PC-9 (cell line): ENCODE measurements at regions not wholly inside any gene's neighbourhood (a gene's known extent, or its start where the extent isn't known, plus 50 kb on each side); places are given as distances from the start of the nearest gene placed in this dataset.

ENCODE experiments used
- BruUV-seq: library from RNA; stranded (reverse); fragments of 400-500 nt; replicated peaks from 2 replicates; lab custom pipeline; 2021; lab: Mats Ljungman, UMichigan
- CTCF ChIA-PET: fragments of 300-600 bp; sonication (Branson Sonifier 250); formaldehyde crosslinking; loops from one replicate; lab custom pipeline; 2022; ENCODE audit warnings: antibody characterized with exemption; lab: Charles Lee
- POLR2A ChIA-PET: fragments of 300-600 bp; sonication (Branson Sonifier 250); formaldehyde crosslinking; loops from one replicate; lab custom pipeline; 2022; ENCODE audit warnings: antibody characterized with exemption; ENCODE audit not compliant: unreplicated experiment; lab: Charles Lee
- DNase-seq, 2 experiments: peaks; one replicate each; pipeline versions ENCODE4 v3.0.0 to v3.0.0-alpha.2; 2015 to 2022; ENCODE audit warnings: mixed read lengths in 1 of 2
- H2AFZ ChIP-seq: fragments of 200-600 bp; sonication (generic); 2 replicates; pipeline ENCODE4 v1.8.1; 2017; ENCODE audit warnings: antibody characterized with exemption
- H3F3A ChIP-seq: fragments of 200-600 bp; sonication (generic); 2 replicates; pipeline ENCODE4 v1.8.1; 2017; ENCODE audit warnings: antibody characterized with exemption, mild to moderate bottlenecking, low read depth; ENCODE audit not compliant: insufficient read depth
- H3K27ac ChIP-seq: fragments of 200-600 bp; sonication (generic); 2 replicates; pipeline ENCODE4 v1.6.1; 2016; ENCODE audit warnings: mixed run types
- H3K27me3 ChIP-seq: fragments of 200-600 bp; sonication (generic); 2 replicates; pipeline ENCODE4 v1.6.1; 2016; ENCODE audit warnings: low read depth, mixed run types; ENCODE audit not compliant: insufficient read depth
- H3K36me3 ChIP-seq: fragments of 200-600 bp; sonication (generic); 2 replicates; pipeline ENCODE4 v1.6.1; 2016; ENCODE audit warnings: low read depth, mixed run types
- H3K4me1 ChIP-seq: fragments of 200-600 bp; sonication (generic); replicated peaks from 2 replicates; pipeline ENCODE4 v1.6.1; 2016; ENCODE audit warnings: mixed run types; ENCODE audit not compliant: insufficient read depth
- H3K4me2 ChIP-seq: fragments of 200-600 bp; sonication (generic); 2 replicates; pipeline ENCODE4 v1.6.1; 2017; ENCODE audit warnings: mixed run types
- H3K4me3 ChIP-seq: fragments of 200-600 bp; sonication (generic); 2 replicates; pipeline ENCODE4 v1.6.1; 2016; ENCODE audit warnings: mixed run types
- H3K79me2 ChIP-seq: fragments of 200-600 bp; sonication (generic); 2 replicates; pipeline ENCODE4 v1.6.1; 2017; ENCODE audit warnings: low read depth, mixed run types
- H3K9me2 ChIP-seq: fragments of 200-600 bp; sonication (generic); 2 replicates; pipeline ENCODE4 v1.8.1; 2017; ENCODE audit warnings: mild to moderate bottlenecking; ENCODE audit not compliant: insufficient read depth
- H3K9me3 ChIP-seq: fragments of 200-600 bp; sonication (generic); 2 replicates; pipeline ENCODE4 v1.8.1; 2016; ENCODE audit warnings: low read depth; ENCODE audit not compliant: insufficient read depth
- H4K20me1 ChIP-seq: fragments of 200-600 bp; sonication (generic); 2 replicates; pipeline ENCODE4 v1.8.1; 2017; ENCODE audit not compliant: insufficient read depth
- EZH2 ChIP-seq: fragments of 200-600 bp; sonication (generic); IDR thresholded peaks from 2 replicates; pipeline ENCODE4 v1.8.0; 2017; ENCODE audit warnings: antibody characterized with exemption, low read depth
- intact Hi-C: fragments of 100-400 bp; cut with micrococcal nuclease; formaldehyde crosslinking; loops from one replicate; pipeline ENCODE4 v1.10.0; 2022; ENCODE audit not compliant: unreplicated experiment
- TF ChIP-seq, protein P1 (sequence below): fragments of 200-600 bp; sonication (generic); conservative IDR thresholded peaks from 2 replicates; pipeline ENCODE4 v1.6.1; 2017; ENCODE audit warnings: mixed run types, antibody characterized with exemption, mild to moderate bottlenecking, moderate library complexity

DNA sequence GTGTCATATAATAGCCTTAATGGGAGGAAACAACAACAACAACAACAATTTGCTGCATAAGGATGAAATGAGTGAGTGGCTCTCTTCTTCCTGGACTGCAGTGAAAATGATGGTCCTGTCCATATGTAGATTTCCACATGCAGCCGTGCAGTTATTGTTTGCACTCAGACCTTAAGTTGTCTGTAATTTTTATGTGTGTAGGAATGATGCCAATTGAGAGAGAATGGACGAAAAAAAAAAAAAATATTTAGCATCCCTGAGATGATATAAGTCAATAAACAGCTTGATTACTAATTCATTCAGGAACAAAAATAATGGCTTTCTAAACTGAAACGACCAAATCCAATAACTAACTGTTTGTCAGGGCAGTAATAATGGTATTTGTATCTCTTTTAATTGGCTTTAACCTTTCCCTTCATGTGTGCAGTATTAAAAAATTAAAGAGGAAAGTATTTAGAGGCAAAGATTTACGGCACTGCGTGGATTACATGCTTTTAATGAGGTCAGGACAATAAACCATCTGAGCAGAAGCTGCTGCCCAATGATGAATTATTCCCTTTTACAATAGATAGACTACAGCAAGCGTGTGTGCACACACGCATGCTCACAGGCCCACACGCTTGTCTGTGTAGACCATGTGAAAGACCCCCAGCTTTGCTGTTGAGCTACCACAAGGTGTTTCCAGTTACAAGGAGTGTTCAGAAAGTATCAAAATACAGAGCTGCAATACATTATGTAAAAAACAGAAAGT is 459.5 kb upstream of the WWC1 start:
- no peaks in the 10 kb centered on the region for H3F3A ChIP-seq
- ChIA-PET CTCF (no interaction called here), POLR2A (no interaction called here)

DNA sequence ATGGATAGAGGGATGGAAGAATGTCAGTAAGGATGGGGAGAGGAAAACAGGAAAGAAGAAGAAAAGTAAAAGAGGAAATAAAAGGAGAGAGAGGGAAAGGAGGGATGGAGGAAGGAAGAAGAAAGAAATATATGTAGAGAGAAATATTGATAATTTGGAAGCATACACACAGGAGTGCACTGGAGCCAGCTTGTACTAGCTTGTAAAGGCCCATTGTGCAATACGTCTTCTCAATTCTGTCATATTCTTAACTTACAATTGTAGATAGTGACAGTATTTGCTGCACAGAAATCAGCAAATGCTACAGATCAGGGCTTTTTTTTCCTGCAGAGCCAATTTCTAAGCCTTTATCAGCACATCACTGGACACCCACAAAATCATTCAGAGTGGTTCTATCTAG is 458.8 kb upstream of the WWC1 start:
- TF ChIP-seq EZH2 = no peak
- TF ChIP-seq, protein P1, sequence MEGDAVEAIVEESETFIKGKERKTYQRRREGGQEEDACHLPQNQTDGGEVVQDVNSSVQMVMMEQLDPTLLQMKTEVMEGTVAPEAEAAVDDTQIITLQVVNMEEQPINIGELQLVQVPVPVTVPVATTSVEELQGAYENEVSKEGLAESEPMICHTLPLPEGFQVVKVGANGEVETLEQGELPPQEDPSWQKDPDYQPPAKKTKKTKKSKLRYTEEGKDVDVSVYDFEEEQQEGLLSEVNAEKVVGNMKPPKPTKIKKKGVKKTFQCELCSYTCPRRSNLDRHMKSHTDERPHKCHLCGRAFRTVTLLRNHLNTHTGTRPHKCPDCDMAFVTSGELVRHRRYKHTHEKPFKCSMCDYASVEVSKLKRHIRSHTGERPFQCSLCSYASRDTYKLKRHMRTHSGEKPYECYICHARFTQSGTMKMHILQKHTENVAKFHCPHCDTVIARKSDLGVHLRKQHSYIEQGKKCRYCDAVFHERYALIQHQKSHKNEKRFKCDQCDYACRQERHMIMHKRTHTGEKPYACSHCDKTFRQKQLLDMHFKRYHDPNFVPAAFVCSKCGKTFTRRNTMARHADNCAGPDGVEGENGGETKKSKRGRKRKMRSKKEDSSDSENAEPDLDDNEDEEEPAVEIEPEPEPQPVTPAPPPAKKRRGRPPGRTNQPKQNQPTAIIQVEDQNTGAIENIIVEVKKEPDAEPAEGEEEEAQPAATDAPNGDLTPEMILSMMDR = no peak
- H2AFZ ChIP-seq = no peak overlapping the region
- H3K4me3 ChIP-seq = no peak overlapping the region
- H3K27ac ChIP-seq = no peak overlapping the region
- H3K79me2 ChIP-seq = no peaks in the 10 kb centered on the region
- no peaks in the 10 kb centered on the region for H3K4me1 ChIP-seq
- no TSS peak for BruUV-seq
- intact Hi-C loops = no loop called here
- no peak overlapping the region for H3K4me2 ChIP-seq
- H3K36me3 ChIP-seq = no peaks in the 10 kb centered on the region
- no peaks in the 10 kb centered on the region for H3K27me3 ChIP-seq
- no peak for DNase-seq
- no peaks in the 10 kb centered on the region for H3F3A ChIP-seq
- ChIA-PET CTCF (no interaction called here), POLR2A (no interaction called here)
- H3K9me3 ChIP-seq = no peaks in the 10 kb centered on the region; the same call in 1 of the 2 replicates
- no peaks in the 10 kb centered on the region for H3K9me2 ChIP-seq
- no peaks in the 10 kb centered on the region for H4K20me1 ChIP-seq

More for the DNA sequence above, 459.5 kb upstream of the WWC1 start:
- TF ChIP-seq EZH2 = no peak
- TF ChIP-seq, protein P1 = no peak
- no peak overlapping the region for H3K4me2 ChIP-seq
- intact Hi-C loops = no loop called here
- H4K20me1 ChIP-seq = no peaks in the 10 kb centered on the region
- no peak overlapping the region for H3K4me3 ChIP-seq
- DNase-seq = no peak
- no TSS peak for BruUV-seq
- H3K36me3 ChIP-seq = no peaks in the 10 kb centered on the region
- no peak overlapping the region for H2AFZ ChIP-seq
- no peaks in the 10 kb centered on the region for H3K27me3 ChIP-seq
- H3K27ac ChIP-seq = no peak overlapping the region
- H3K4me1 ChIP-seq = no peaks in the 10 kb centered on the region
- no peaks in the 10 kb centered on the region for H3K9me2 ChIP-seq
- H3K79me2 ChIP-seq = no peaks in the 10 kb centered on the region
- no peaks in the 10 kb centered on the region for H3K9me3 ChIP-seq

- intact Hi-C loops = no loop called here
- H3F3A ChIP-seq = no peaks in the 10 kb centered on the region
- no peaks in the 10 kb centered on the region for H3K36me3 ChIP-seq
- H4K20me1 ChIP-seq = no peaks in the 10 kb centered on the region
- H2AFZ ChIP-seq = no peak overlapping the region
- no peak for TF ChIP-seq EZH2
- TF ChIP-seq, protein P1 = no peak
- no peak overlapping the region for H3K4me2 ChIP-seq
- ChIA-PET POLR2A (no interaction called here), CTCF (no interaction called here)
- DNase-seq = no peak
- no peaks in the 10 kb centered on the region for H3K4me1 ChIP-seq
- no TSS peak for BruUV-seq
- 0 out of 2 replicates have a peak, but pooled peaks cover under 1% of the 10 kb centered on the region for H3K27me3 ChIP-seq
- H3K9me3 ChIP-seq = no peaks in the 10 kb centered on the region; the same call in 1 of the 2 replicates
- H3K9me2 ChIP-seq = no peaks in the 10 kb centered on the region
- no peaks in the 10 kb centered on the region for H3K79me2 ChIP-seq
- H3K4me3 ChIP-seq = no peak overlapping the region
- H3K27ac ChIP-seq = no peak overlapping the region
These were observed 458.0 kb upstream of the WWC1 start for GRCh38 chr5:167833456-167833855.
